Body of pancreas (tissue), 4 donors: ENCODE measurements at regions not wholly inside any gene's neighbourhood (a gene's known extent, or its start where the extent isn't known, plus 50 kb on each side); places are given as distances from the start of the nearest gene placed in this dataset.

Experiments
- ATAC-seq: fragments of 150-250 bp; one replicate; pipeline ENCODE4 v1.9.1; 2016
- DNase-seq, 4 donors: peaks; one replicate each; pipeline ENCODE4 v3.0.0-alpha.2; 2019
- H3K27ac ChIP-seq, 4 donors: fragments of 200-600 bp; sonication (generic); 1 replicate in 3 of 4; 2 replicates in 1 of 4; pipeline versions ENCODE4 v1.5.1 to v1.6.1; 2016 to 2019; ENCODE audit warnings: mild to moderate bottlenecking in 1 of 4, mixed read lengths in 1 of 4, moderate library complexity in 1 of 4
- H3K27me3 ChIP-seq, 2 donors: fragments of 200-600 bp; sonication (generic); one replicate each; pipeline ENCODE4 v1.6.0; 2016; ENCODE audit warnings: mild to moderate bottlenecking in 1 of 2
- H3K36me3 ChIP-seq, 2 donors: fragments of 200-600 bp; sonication (generic); replicated peaks in 1 of 2; 2 replicates each; pipeline ENCODE4 v1.5.1; 2016; ENCODE audit warnings: low read depth in 2 of 2; ENCODE audit not compliant: insufficient read depth in 1 of 2
- H3K4me1 ChIP-seq: fragments of 200-600 bp; sonication (generic); one replicate; pipeline ENCODE4 v1.6.0; 2016
- H3K4me3 ChIP-seq, 2 donors: fragments of 200-600 bp; sonication (generic); 1 replicate in 1 of 2; 2 replicates in 1 of 2; pipeline ENCODE4 v1.5.1; 2016 to 2019
- H3K9me3 ChIP-seq, 3 donors: fragments of 200-600 bp; sonication (generic); 1 replicate in 2 of 3; 2 replicates in 1 of 3; pipeline ENCODE4 v1.5.1; 2016
- POLR2A ChIP-seq, 3 donors: fragments of 450-650 bp; IDR thresholded peaks; one replicate each; pipeline ENCODE4 v1.6.1; 2016; ENCODE audit warnings: antibody characterized with exemption in 3 of 3, mild to moderate bottlenecking in 2 of 3
- WGBS, 2 donors: methylation state at CpG; one replicate each; pipeline ENCODE4 v1.1.5; 2017; 5-methylcytosine and 5-hydroxymethylcytosine counted together
- intact Hi-C: fragments of 100-400 bp; cut with DNase I; formaldehyde crosslinking; loops from one replicate; pipeline ENCODE4 v1.15.1; 2023
- TF ChIP-seq, protein P1 (sequence below), 7 experiments: fragments of 450-650 bp in 4 of 7; fragments of 200-600 bp in 3 of 7; sonication (generic) in 3 of 7; IDR thresholded peaks; one replicate each; pipeline ENCODE4 v1.5.1; 2016 to 2019; ENCODE audit warnings: antibody characterized with exemption in 7 of 7

DNA sequence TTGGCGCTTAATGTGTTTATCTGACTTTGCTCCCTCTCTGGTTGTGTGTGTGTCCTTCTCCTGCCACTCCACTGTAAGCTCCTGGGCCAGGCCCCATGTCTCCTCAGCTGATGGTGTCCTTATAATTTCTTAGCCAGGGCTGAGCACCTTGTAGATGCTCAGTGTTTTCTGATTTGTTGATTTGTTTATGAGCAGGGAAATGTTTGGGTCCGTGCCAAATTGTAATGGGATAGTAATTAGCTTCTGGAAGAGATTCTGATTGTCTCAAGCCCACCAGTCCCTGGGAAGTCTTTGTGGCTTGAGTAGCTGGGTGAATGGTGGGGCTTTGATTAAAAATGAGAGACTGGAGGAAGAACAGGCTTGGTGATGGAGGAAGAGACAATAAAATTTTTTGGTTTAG is 270.5 kb downstream of the MYCN start:
- ATAC-seq, result no peak
- intact Hi-C loops, result no loop called here
- TF ChIP-seq, protein P1, sequence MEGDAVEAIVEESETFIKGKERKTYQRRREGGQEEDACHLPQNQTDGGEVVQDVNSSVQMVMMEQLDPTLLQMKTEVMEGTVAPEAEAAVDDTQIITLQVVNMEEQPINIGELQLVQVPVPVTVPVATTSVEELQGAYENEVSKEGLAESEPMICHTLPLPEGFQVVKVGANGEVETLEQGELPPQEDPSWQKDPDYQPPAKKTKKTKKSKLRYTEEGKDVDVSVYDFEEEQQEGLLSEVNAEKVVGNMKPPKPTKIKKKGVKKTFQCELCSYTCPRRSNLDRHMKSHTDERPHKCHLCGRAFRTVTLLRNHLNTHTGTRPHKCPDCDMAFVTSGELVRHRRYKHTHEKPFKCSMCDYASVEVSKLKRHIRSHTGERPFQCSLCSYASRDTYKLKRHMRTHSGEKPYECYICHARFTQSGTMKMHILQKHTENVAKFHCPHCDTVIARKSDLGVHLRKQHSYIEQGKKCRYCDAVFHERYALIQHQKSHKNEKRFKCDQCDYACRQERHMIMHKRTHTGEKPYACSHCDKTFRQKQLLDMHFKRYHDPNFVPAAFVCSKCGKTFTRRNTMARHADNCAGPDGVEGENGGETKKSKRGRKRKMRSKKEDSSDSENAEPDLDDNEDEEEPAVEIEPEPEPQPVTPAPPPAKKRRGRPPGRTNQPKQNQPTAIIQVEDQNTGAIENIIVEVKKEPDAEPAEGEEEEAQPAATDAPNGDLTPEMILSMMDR (IDR thresholded peaks at IDR 0.05), result no peak
- no peak for TF ChIP-seq POLR2A (IDR thresholded peaks at IDR 0.05)
- Histone ChIP-seq H3K27me3 (no peaks in the 10 kb centered on the region), H3K36me3 (no peaks in the 10 kb centered on the region), H3K27ac (no peak overlapping the region), H3K9me3 (no peaks in the 10 kb centered on the region), H3K4me1 (no peaks in the 10 kb centered on the region), H3K4me3 (no peak overlapping the region)
- 59 to 72% methylated on average over 2 of the region's 2 CpGs for WGBS, 2 donors
- no peak for DNase-seq

DNA sequence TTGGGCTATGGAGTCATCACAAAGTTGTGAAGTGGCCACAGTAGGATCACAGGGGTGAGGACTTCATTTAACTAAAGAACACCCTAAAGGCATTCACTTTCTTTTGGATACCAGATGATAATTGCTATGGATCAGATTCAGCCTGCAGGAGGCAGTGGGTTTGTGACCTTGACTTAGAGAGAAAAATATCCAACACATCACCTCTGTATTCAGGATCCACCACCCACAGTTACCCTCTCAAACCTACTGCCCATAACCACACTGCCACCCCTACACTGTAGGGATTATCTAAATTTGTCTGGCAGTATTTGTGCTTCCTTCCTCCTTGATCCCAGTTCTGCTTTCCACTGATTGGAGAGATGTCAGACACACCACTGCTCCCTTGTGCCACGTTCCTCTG is 269.4 kb downstream of the MYCN start:
- 25 to 35% methylated on average over 1 of the region's 1 CpG for WGBS, 2 donors
- intact Hi-C loops, result no loop called here
- no peak for ATAC-seq
- H3K9me3 ChIP-seq, result no peaks in the 10 kb centered on the region
- H3K4me3 ChIP-seq, result no peak overlapping the region
- H3K36me3 ChIP-seq, result no peaks in the 10 kb centered on the region
- H3K27me3 ChIP-seq, result no peaks in the 10 kb centered on the region
- no peaks in the 10 kb centered on the region for H3K4me1 ChIP-seq
- TF ChIP-seq POLR2A (IDR thresholded peaks at IDR 0.05), result no peak
- TF ChIP-seq, protein P1 (IDR thresholded peaks at IDR 0.05), result no peak
- no peak overlapping the region for H3K27ac ChIP-seq
- no peak for DNase-seq

DNA sequence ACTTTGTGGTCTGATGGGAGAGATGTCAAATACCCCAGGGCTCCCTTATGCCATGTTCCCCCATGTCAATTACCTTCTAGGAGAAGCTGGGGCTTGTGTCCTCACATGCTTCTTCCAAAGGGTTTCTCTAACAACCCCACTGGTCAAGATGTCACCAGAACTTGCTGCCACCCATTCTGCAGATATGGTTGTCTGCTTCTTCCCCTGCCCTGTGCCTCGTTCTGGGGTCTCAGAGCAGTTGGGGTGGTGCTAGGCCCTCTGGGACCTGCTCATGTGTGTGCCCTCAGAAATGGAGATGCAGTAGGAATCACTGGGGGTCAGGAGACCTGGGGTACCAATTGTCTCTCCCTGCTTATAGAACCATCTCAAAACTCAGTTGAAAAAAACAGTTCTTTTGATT is 268.6 kb downstream of the MYCN start:
- 70 to 83% methylated on average over 1 of the region's 1 CpG for WGBS, 2 donors
- Histone ChIP-seq H3K27me3 (no peaks in the 10 kb centered on the region), H3K27ac (no peak overlapping the region), H3K4me3 (no peak overlapping the region), H3K4me1 (no peaks in the 10 kb centered on the region), H3K9me3 (no peaks in the 10 kb centered on the region), H3K36me3 (no peaks in the 10 kb centered on the region)
- intact Hi-C loops, result no loop called here
- no peak for TF ChIP-seq POLR2A (IDR thresholded peaks at IDR 0.05)
- TF ChIP-seq, protein P1 (IDR thresholded peaks at IDR 0.05), result no peak
- DNase-seq (no peak), ATAC-seq (no peak)

DNA sequence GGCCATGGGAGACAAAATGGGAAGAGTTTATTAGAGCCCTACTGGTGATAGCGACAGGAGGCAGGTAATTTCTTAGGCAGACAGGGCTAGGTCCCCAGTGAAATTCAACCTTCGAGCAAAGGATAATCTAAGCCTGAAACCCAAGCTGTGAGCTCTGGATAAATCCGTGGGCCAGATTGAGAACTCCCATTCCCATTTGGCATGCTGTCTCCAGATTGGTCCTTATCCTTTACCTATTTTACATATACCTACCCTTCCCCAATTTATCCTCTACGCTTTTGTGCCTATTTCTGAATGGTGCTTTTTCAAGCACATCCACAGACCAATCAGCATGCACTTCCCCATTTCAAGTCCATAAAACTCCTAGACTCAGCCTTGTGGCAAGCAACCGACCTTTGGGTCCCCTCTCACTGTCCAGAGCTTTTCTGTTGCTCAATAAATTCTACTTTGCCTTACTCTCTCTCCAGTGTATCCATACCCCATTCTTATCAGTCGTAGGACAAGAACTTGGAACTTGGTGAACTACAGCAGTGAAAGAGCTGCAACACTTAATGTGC is 268.0 kb downstream of the MYCN start:
- TF ChIP-seq POLR2A (IDR thresholded peaks at IDR 0.05), result no peak
- TF ChIP-seq, protein P1 (IDR thresholded peaks at IDR 0.05), result no peak
- no peak for ATAC-seq
- no peak overlapping the region for H3K27ac ChIP-seq
- H3K27me3 ChIP-seq, result no peaks in the 10 kb centered on the region
- intact Hi-C loops, result no loop called here
- H3K4me1 ChIP-seq, result no peaks in the 10 kb centered on the region
- no peak for DNase-seq
- 59 to 61% methylated on average over 5 to 6 of the region's 6 CpGs for WGBS, 2 donors
- no peaks in the 10 kb centered on the region for H3K36me3 ChIP-seq
- no peaks in the 10 kb centered on the region for H3K9me3 ChIP-seq
- H3K4me3 ChIP-seq, result no peak overlapping the region

DNA sequence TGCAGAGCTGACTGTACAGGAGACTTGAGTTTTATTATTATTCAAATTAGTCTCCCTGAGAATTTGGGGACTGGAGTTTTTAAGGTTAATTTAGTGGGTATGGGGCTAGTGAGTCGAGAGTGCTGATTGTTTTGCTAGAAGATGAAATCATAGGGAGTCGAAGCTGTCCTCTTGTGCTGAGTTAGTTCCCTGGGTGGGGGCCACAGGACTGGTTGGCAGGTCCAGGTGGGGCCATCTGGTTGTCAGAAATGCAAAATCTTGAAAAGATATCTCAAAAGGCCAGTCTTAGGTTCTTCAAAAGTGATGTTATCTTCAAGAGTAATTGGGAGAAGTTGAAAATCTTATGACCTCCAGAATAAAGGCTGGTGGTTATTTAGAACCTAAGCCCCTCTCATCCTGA is 267.3 kb downstream of the MYCN start:
- TF ChIP-seq, protein P1 (IDR thresholded peaks at IDR 0.05), result no peak
- TF ChIP-seq POLR2A (IDR thresholded peaks at IDR 0.05), result no peak
- 50 to 66% methylated on average over 2 of the region's 2 CpGs for WGBS, 2 donors
- DNase-seq (no peak), ATAC-seq (no peak)
- H3K27ac ChIP-seq, result no peak overlapping the region
- H3K27me3 ChIP-seq, result no peaks in the 10 kb centered on the region
- H3K36me3 ChIP-seq, result no peaks in the 10 kb centered on the region
- no peaks in the 10 kb centered on the region for H3K9me3 ChIP-seq
- intact Hi-C loops, result no loop called here
- no peaks in the 10 kb centered on the region for H3K4me1 ChIP-seq
- no peak overlapping the region for H3K4me3 ChIP-seq
